DND-41 (cell line): ENCODE measurements at regions not wholly inside any gene's neighbourhood (a gene's known extent, or its start where the extent isn't known, plus 50 kb on each side); places are given as distances from the start of the nearest gene placed in this dataset.
"Not testable (repeated sequence)": the region's sequence is repeated elsewhere in the genome, so short reads cannot be mapped to it uniquely, and the experiment has no call there.

ENCODE experiments used
- EZH2 ChIP-seq: IDR thresholded peaks from 3 replicates; pipeline ENCODE4 v1.6.1; 2012; ENCODE audit warnings: borderline replicate concordance, low read depth, mild to moderate bottlenecking, moderate library complexity, low read length, inconsistent platforms; ENCODE audit not compliant: severe bottlenecking
- TF ChIP-seq, protein P1 (sequence below): IDR thresholded peaks from 2 replicates; pipeline ENCODE4 v1.5.1; 2012; ENCODE audit warnings: borderline replicate concordance, low read length, moderate library complexity, mild to moderate bottlenecking; ENCODE audit not compliant: poor library complexity, severe bottlenecking; ENCODE audit errors: extremely low read depth

DNA sequence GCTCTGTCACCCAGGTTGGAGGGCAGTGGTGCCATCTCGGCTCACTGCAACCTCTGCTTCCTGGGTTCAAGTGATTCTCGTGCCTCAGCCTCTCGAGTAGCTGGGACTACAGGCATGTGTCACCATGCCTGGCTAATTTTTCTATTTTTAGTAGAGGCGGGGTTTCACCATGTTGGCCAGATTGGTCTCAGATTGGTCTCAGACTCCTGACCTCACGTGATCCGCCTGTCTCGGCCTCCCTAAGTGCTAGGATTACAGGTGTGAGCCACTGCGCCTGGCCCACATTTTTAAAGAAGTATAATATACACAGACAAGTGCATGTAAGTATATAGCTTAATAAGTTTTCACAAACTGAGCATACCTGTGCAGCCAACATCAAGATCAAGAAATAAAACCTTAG lies 66.0 kb upstream of the ZBTB20 start:
- TF ChIP-seq, protein P1, sequence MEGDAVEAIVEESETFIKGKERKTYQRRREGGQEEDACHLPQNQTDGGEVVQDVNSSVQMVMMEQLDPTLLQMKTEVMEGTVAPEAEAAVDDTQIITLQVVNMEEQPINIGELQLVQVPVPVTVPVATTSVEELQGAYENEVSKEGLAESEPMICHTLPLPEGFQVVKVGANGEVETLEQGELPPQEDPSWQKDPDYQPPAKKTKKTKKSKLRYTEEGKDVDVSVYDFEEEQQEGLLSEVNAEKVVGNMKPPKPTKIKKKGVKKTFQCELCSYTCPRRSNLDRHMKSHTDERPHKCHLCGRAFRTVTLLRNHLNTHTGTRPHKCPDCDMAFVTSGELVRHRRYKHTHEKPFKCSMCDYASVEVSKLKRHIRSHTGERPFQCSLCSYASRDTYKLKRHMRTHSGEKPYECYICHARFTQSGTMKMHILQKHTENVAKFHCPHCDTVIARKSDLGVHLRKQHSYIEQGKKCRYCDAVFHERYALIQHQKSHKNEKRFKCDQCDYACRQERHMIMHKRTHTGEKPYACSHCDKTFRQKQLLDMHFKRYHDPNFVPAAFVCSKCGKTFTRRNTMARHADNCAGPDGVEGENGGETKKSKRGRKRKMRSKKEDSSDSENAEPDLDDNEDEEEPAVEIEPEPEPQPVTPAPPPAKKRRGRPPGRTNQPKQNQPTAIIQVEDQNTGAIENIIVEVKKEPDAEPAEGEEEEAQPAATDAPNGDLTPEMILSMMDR = not testable (repeated sequence)
- TF ChIP-seq EZH2 = not testable (repeated sequence)
